Gastroesophageal sphincter (tissue), 3 donors: ENCODE measurements at regions not wholly inside any gene's neighbourhood (a gene's known extent, or its start where the extent isn't known, plus 50 kb on each side); places are given as distances from the start of the nearest gene placed in this dataset.

Source experiments
- POLR2A ChIP-seq, 2 donors: fragments of 450-650 bp; IDR thresholded peaks; one replicate each; pipeline ENCODE4 v1.6.1; 2017; ENCODE audit warnings: antibody characterized with exemption in 2 of 2, mild to moderate bottlenecking in 2 of 2, moderate library complexity in 1 of 2
- POLR2AphosphoS5 ChIP-seq: sonication (generic); formaldehyde crosslinking; IDR thresholded peaks from one replicate; pipeline ENCODE4 v1.6.1; 2017; ENCODE audit warnings: antibody characterized with exemption
- TF ChIP-seq, protein P1 (sequence below), 4 experiments: fragments of 200-600 bp in 2 of 4; fragments of 450-650 bp in 2 of 4; sonication (generic) in 1 of 4; IDR thresholded peaks; one replicate each; pipeline ENCODE4 v1.5.1; 2017 to 2019; ENCODE audit warnings: antibody characterized with exemption in 4 of 4, mild to moderate bottlenecking in 2 of 4, moderate library complexity in 2 of 4

DNA sequence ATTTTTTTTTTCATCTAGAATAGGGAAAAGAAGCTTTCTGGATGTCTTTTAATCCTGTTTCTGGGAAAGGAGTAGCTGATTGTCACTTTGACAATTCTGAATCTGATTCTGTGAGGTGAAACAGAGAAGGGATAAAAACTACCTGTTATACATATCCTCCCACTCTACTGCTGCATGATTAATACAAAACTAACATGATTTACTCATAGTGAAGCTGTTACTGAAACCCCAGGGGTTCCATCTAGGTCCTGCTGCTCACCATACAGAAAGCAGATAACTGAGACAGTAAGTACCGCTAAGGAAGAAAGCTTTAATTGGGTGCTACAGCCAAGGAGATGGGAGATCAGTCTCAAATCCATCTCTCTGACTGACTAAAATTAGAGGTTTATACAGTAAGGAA lies 610.9 kb upstream of the ALCAM start:
- TF ChIP-seq POLR2A (IDR thresholded peaks at IDR 0.05) = no peak
- TF ChIP-seq, protein P1, sequence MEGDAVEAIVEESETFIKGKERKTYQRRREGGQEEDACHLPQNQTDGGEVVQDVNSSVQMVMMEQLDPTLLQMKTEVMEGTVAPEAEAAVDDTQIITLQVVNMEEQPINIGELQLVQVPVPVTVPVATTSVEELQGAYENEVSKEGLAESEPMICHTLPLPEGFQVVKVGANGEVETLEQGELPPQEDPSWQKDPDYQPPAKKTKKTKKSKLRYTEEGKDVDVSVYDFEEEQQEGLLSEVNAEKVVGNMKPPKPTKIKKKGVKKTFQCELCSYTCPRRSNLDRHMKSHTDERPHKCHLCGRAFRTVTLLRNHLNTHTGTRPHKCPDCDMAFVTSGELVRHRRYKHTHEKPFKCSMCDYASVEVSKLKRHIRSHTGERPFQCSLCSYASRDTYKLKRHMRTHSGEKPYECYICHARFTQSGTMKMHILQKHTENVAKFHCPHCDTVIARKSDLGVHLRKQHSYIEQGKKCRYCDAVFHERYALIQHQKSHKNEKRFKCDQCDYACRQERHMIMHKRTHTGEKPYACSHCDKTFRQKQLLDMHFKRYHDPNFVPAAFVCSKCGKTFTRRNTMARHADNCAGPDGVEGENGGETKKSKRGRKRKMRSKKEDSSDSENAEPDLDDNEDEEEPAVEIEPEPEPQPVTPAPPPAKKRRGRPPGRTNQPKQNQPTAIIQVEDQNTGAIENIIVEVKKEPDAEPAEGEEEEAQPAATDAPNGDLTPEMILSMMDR (IDR thresholded peaks at IDR 0.05) = no peak
- no peak for TF ChIP-seq POLR2AphosphoS5
